Endothelial cell of umbilical vein (primary cell): ENCODE measurements at regions not wholly inside any gene's neighbourhood (a gene's known extent, or its start where the extent isn't known, plus 50 kb on each side); places are given as distances from the start of the nearest gene placed in this dataset.

Source experiments
- BruUV-seq: library from RNA; stranded (reverse); fragments of 400-500 nt; replicated peaks from 2 replicates; lab custom pipeline; 2021; lab: Mats Ljungman, UMichigan
- CTCF ChIA-PET: fragments of 300-600, 350-600 bp; sonication (Branson Sonifier 250); formaldehyde crosslinking; loops from one replicate; lab custom pipeline; 2021; ENCODE audit warnings: antibody characterized with exemption, inconsistent platforms; lab: Charles Lee
- POLR2A ChIA-PET: fragments of 300-600, 350-600 bp; sonication (Branson Sonifier 250); formaldehyde crosslinking; loops from one replicate; lab custom pipeline; 2021; ENCODE audit warnings: antibody characterized with exemption, inconsistent platforms; lab: Charles Lee
- DNase-seq: peaks from one replicate; pipeline ENCODE4 v3.0.0-alpha.2; 2011; ENCODE audit warnings: low read depth, low spot score
- FAIRE-seq: peaks from 2 replicates; lab custom pipeline; 2011; peaks lifted over from hg19 to GRCh38; lab: Jason Lieb, UNC
- H2AFZ ChIP-seq: 2 replicates; pipeline ENCODE4 v1.6.0; 2012; ENCODE audit warnings: low read depth, low read length, control low read depth, inconsistent platforms
- H3K27ac ChIP-seq: 2 replicates; pipeline ENCODE4 v1.5.1; 2011; ENCODE audit warnings: low read depth, mild to moderate bottlenecking, control low read depth, low read length, moderate library complexity; ENCODE audit not compliant: insufficient read depth
- H3K27me3 ChIP-seq, 2 experiments: 2 replicates each; pipeline versions ENCODE4 v1.6.0 to v1.6.1; 2011; ENCODE audit warnings: low read length in 2 of 2, mixed read lengths in 1 of 2; ENCODE audit not compliant: control insufficient read depth in 2 of 2, insufficient read depth in 2 of 2
- H3K36me3 ChIP-seq, 2 experiments: 2 replicates in 1 of 2; 3 replicates in 1 of 2; pipeline ENCODE4 v1.5.1; 2011; ENCODE audit warnings: low read length in 2 of 2, mild to moderate bottlenecking in 1 of 2, moderate library complexity in 1 of 2; ENCODE audit not compliant: control insufficient read depth in 2 of 2, insufficient read depth in 2 of 2; ENCODE audit errors: extremely low read depth in 1 of 2
- H3K4me1 ChIP-seq: 3 replicates; pipeline ENCODE4 v1.5.1; 2011; ENCODE audit warnings: mild to moderate bottlenecking, low read length; ENCODE audit not compliant: control insufficient read depth, insufficient read depth; ENCODE audit errors: extremely low read depth
- H3K4me2 ChIP-seq: 2 replicates; pipeline ENCODE4 v1.6.1; 2011; ENCODE audit warnings: low read length, control low read depth, mixed read lengths; ENCODE audit not compliant: insufficient read depth
- H3K4me3 ChIP-seq, 3 experiments: fragments of 200-600 bp in 1 of 3; sonication (generic), shearing (Covaris generic) in 1 of 3; replicated peaks in 1 of 3; 2 replicates each; pipeline ENCODE4 v1.5.1; 2011 to 2016; ENCODE audit warnings: control low read depth in 3 of 3, low read length in 3 of 3, mild to moderate bottlenecking in 2 of 3, inconsistent platforms in 1 of 3, low read depth in 1 of 3, moderate library complexity in 1 of 3; ENCODE audit not compliant: insufficient read depth in 1 of 3
- H3K79me2 ChIP-seq: 2 replicates; pipeline ENCODE4 v1.6.0; 2012; ENCODE audit warnings: low read length, inconsistent platforms; ENCODE audit not compliant: control insufficient read depth, insufficient read depth
- H3K9ac ChIP-seq: replicated peaks from 2 replicates; pipeline ENCODE3; 2011; ENCODE audit warnings: low read length, control low read depth; ENCODE audit not compliant: insufficient read depth; ENCODE audit errors: extremely low read depth
- H3K9me1 ChIP-seq: replicated peaks from 3 replicates; pipeline ENCODE4 v1.6.0; 2011; ENCODE audit warnings: mild to moderate bottlenecking, low read length; ENCODE audit not compliant: control insufficient read depth, insufficient read depth; ENCODE audit errors: extremely low read depth
- H3K9me3 ChIP-seq: replicated peaks from 2 replicates; pipeline ENCODE4 v1.5.1; 2012; ENCODE audit warnings: low read length, inconsistent platforms; ENCODE audit not compliant: control insufficient read depth, insufficient read depth
- H4K20me1 ChIP-seq: replicated peaks from 2 replicates; pipeline ENCODE3; 2011; ENCODE audit warnings: mild to moderate bottlenecking, low read length; ENCODE audit not compliant: control insufficient read depth, insufficient read depth; ENCODE audit errors: extremely low read depth
- CTCF ChIP-seq, 2 donors: IDR thresholded peaks; 1 replicate in 1 of 2; 2 replicates in 1 of 2; pipeline ENCODE4 v1.5.1; 2011; ENCODE audit warnings: low read length in 2 of 2, mild to moderate bottlenecking in 2 of 2, moderate library complexity in 2 of 2, control low read depth in 1 of 2, inconsistent platforms in 1 of 2, low read depth in 1 of 2; ENCODE audit not compliant: insufficient read depth in 1 of 2; ENCODE audit errors: extremely low read depth in 1 of 2
- EZH2 ChIP-seq: IDR thresholded peaks from 2 replicates; pipeline ENCODE4 v1.6.1; 2012; ENCODE audit warnings: borderline replicate concordance, low read depth, mild to moderate bottlenecking, moderate library complexity, low read length, inconsistent platforms; ENCODE audit not compliant: severe bottlenecking
- FOS ChIP-seq: IDR thresholded peaks from 2 replicates; pipeline ENCODE4 v1.6.1; 2011; ENCODE audit warnings: mild to moderate bottlenecking, low read length, moderate library complexity, borderline replicate concordance; ENCODE audit not compliant: insufficient read depth
- GATA2 ChIP-seq: IDR thresholded peaks from 2 replicates; pipeline ENCODE4 v1.7.0; 2011; ENCODE audit warnings: low read depth, mild to moderate bottlenecking, moderate library complexity, mixed read lengths, low read length; ENCODE audit not compliant: insufficient read length, insufficient read depth
- JUN ChIP-seq: IDR thresholded peaks from 2 replicates; pipeline ENCODE4 v1.6.1; 2011; ENCODE audit warnings: borderline replicate concordance, low read depth; ENCODE audit not compliant: insufficient read length, insufficient read depth
- MYC ChIP-seq: IDR thresholded peaks from one replicate; pipeline ENCODE4 v1.6.1; 2011; ENCODE audit warnings: mild to moderate bottlenecking, low read depth, low read length
- POLR2A ChIP-seq: IDR thresholded peaks from 2 replicates; pipeline ENCODE4 v1.6.1; 2012; ENCODE audit warnings: low read depth, mild to moderate bottlenecking, control low read depth, low read length
- POLR2AphosphoS5 ChIP-seq: IDR thresholded peaks from 2 replicates; pipeline ENCODE4 v1.6.1; 2012; ENCODE audit warnings: low read depth, mild to moderate bottlenecking, control low read depth, low read length, moderate library complexity; ENCODE audit not compliant: insufficient read depth
- dilution Hi-C: fragments of 300-500 bp; cut with MboI; formaldehyde crosslinking; loops from one replicate; pipeline ENCODE4 v1.15.0; 2019; ENCODE audit warnings: low sequenced_read_pairs; ENCODE audit not compliant: extremely low pct_ligation_motif_present
- intact Hi-C: fragments of 100-400 bp; cut with micrococcal nuclease; formaldehyde crosslinking; loops from one replicate; pipeline ENCODE4 v1.10.0; 2022
- TF ChIP-seq, protein P1 (sequence below): IDR thresholded peaks from 2 replicates; pipeline ENCODE4 v1.6.1; 2011; ENCODE audit not compliant: insufficient read depth, insufficient read length

DNA sequence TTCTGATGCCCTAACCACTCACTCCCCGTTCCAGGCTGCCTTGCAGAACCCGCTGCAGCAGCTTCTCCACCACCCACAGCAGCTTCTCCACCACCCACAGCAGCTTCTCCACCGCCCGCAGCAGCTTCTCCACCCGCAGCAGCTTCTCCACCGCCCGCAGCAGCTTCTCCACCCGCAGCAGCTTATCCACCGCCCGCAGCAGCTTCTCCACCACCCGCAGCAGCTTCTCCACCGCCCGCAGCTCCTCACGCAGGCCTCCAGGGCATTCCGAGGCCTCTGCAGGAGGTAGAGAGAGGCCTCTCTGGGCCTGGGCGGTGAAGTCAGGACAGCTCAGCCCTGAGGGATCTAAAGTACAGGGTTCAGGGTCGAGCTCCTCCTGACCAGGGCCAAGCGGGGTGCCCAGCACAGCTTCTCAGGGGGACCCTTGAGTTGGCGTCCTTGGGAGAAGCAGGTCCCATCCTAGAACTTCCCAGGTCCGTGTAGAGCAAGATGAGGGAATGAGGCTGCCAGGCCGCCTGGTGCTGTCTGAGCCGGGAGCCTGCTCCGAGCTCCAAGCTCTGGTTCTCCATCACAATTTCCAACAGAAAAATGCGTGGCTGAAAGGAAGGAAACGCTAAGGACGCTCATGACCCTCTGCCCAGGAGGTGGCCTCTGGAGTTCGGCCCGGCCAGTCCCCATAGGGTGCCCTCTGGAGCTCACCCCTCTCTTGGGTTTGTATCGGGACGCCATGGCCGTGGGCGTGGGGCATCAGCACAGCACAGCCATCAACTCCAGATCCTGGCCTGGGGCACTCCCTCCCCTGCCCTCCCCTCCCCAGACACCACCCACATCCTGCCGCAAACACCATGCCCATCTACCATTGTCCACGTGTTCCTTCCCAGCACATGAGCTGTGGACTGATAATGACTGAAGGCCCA is 528.6 kb downstream of the BRD1 start:
- no peak overlapping the region for H3K27ac ChIP-seq
- ChIA-PET CTCF (no interaction called here), POLR2A (interaction anchor here (0.6 kb wide), 1 partner anchor 12 kb away, joined by 7 read pairs; no protein-coding TSS in a partner anchor)
- no peak overlapping the region for H3K4me2 ChIP-seq
- H3K4me1 ChIP-seq: no peaks in the 10 kb centered on the region
- H3K9ac ChIP-seq: no peak overlapping the region
- H3K27me3 ChIP-seq: no peaks in the 10 kb centered on the region
- H3K4me3 ChIP-seq: no peak overlapping the region
- TF ChIP-seq, protein P1, sequence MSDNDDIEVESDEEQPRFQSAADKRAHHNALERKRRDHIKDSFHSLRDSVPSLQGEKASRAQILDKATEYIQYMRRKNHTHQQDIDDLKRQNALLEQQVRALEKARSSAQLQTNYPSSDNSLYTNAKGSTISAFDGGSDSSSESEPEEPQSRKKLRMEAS: no peak
- TF ChIP-seq CTCF (IDR thresholded peaks at IDR 0.05; ENCODE audit: extremely low read depth in 1 of 2, insufficient read depth in 1 of 2, low read depth in 1 of 2, low read length in 2 of 2): no peak
- TF ChIP-seq POLR2AphosphoS5: no peak
- TF ChIP-seq POLR2A: no peak
- no peak for TF ChIP-seq JUN
- no peak for TF ChIP-seq FOS
- no peak for TF ChIP-seq MYC
- no peak for TF ChIP-seq GATA2
- TF ChIP-seq EZH2: no peak
- no peaks in the 10 kb centered on the region for H3K9me3 ChIP-seq
- H3K36me3 ChIP-seq: no peaks in the 10 kb centered on the region
- H3K9me1 ChIP-seq: no peaks in the 10 kb centered on the region
- H2AFZ ChIP-seq: no peak overlapping the region
- DNase-seq: no peak
- no peak for FAIRE-seq
- dilution Hi-C loops (no loop called here), intact Hi-C loops (no loop called here)
- no peaks in the 10 kb centered on the region for H3K79me2 ChIP-seq
- BruUV-seq: no TSS peak
- no peaks in the 10 kb centered on the region for H4K20me1 ChIP-seq
